ENCODE measurements at regions not wholly inside any gene's neighbourhood (a gene's known extent, or its start where the extent isn't known, plus 50 kb on each side); places are given as distances from the start of the nearest gene placed in this dataset.

DNA sequence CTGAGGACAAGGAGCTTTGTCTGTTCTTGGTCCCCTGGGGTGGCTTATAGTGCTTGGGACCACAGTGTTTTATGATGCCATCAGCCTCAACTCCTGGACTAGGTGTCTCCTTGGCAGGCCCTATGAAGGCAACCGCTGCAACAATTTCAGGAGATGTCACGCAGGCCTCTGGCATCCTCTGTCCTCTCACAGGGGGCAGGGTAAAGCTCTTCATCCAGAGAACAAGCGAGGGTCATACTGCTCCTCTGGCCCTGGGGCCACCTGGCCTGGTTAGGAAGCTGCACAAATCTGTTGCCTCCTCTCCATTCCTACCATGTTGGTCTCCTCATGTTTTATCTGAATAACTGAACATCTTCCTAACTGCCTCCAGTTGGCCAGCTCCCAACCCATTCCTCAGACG is 148.9 kb upstream of the SPEF2 start:
- no peak overlapping the region for H3K9ac ChIP-seq
- TF ChIP-seq, protein P1, sequence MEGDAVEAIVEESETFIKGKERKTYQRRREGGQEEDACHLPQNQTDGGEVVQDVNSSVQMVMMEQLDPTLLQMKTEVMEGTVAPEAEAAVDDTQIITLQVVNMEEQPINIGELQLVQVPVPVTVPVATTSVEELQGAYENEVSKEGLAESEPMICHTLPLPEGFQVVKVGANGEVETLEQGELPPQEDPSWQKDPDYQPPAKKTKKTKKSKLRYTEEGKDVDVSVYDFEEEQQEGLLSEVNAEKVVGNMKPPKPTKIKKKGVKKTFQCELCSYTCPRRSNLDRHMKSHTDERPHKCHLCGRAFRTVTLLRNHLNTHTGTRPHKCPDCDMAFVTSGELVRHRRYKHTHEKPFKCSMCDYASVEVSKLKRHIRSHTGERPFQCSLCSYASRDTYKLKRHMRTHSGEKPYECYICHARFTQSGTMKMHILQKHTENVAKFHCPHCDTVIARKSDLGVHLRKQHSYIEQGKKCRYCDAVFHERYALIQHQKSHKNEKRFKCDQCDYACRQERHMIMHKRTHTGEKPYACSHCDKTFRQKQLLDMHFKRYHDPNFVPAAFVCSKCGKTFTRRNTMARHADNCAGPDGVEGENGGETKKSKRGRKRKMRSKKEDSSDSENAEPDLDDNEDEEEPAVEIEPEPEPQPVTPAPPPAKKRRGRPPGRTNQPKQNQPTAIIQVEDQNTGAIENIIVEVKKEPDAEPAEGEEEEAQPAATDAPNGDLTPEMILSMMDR (conservative IDR thresholded peaks at IDR 0.05; ENCODE audit: low read depth, low read length), result no peak
- no peak overlapping the region for H3K4me2 ChIP-seq
- H3K27ac ChIP-seq, result no peak overlapping the region
- H3K4me3 ChIP-seq (IDR thresholded peaks at IDR 0.05; ENCODE audit: insufficient read depth, low read depth, low read length), result no peak overlapping the region
- H3K36me3 ChIP-seq (ENCODE audit: insufficient read depth), result no peaks in the 10 kb centered on the region
- no peak overlapping the region for H2AFZ ChIP-seq (ENCODE audit: low read depth)
- H3K27me3 ChIP-seq (ENCODE audit: insufficient read depth, low read depth), result no peaks in the 10 kb centered on the region
- no peaks in the 10 kb centered on the region for H4K20me1 ChIP-seq (ENCODE audit: insufficient read depth)
- H3K4me1 ChIP-seq (ENCODE audit: low read depth, poor library complexity, severe bottlenecking), result no peaks in the 10 kb centered on the region
- no peaks in the 10 kb centered on the region for H3K79me2 ChIP-seq (ENCODE audit: insufficient read depth, low read depth)

DNA sequence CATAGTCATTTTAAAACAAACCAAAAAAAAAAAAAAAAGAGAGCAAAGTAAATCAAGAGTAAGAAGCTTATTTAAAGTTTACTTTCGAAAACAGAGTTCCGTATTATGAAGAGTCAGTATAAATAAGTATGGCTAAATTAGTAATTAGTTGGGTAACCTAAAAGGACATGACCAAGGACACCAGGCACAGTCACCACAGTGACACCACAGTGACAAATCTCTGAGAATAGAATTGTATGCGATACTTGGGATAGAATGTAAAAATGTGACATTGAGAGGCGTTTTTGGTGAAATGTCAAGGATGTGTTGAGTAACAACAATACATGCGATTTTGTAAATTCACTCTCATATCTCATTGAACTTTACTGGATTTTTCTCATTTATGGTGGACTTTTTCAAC is 150.9 kb upstream of the SPEF2 start:
- H3K79me2 ChIP-seq (ENCODE audit: insufficient read depth, low read depth), result no peaks in the 10 kb centered on the region
- no peaks in the 10 kb centered on the region for H3K4me1 ChIP-seq (ENCODE audit: low read depth, poor library complexity, severe bottlenecking)
- no peak overlapping the region for H2AFZ ChIP-seq (ENCODE audit: low read depth)
- H3K27me3 ChIP-seq (ENCODE audit: insufficient read depth, low read depth), result no peaks in the 10 kb centered on the region
- H4K20me1 ChIP-seq (ENCODE audit: insufficient read depth), result no peaks in the 10 kb centered on the region
- no peak overlapping the region for H3K4me2 ChIP-seq
- H3K9ac ChIP-seq, result no peak overlapping the region
- H3K4me3 ChIP-seq (IDR thresholded peaks at IDR 0.05; ENCODE audit: insufficient read depth, low read depth, low read length), result no peak overlapping the region
- no peaks in the 10 kb centered on the region for H3K36me3 ChIP-seq (ENCODE audit: insufficient read depth)
- H3K27ac ChIP-seq, result no peak overlapping the region
- TF ChIP-seq, protein P1 (conservative IDR thresholded peaks at IDR 0.05; ENCODE audit: low read depth, low read length), result no peak

DNA sequence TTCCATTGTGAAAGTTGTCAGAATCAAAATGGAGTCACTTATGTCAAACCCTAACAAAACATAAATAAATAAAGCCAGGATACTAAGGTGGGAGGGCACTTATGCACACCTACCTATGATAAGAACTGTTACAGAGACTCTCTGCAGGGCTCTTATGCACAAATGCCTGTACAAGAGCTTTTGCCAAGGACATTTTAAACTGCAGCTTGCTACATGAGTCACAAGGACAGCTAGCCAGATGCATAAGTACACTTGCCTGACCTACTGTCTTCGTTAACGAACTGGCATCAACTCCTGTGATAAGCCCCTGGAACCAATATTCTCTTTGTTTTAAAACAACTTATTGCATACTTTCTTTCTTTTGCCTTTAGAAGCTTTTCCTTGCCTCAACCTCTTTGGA is 152.9 kb upstream of the SPEF2 start:
- H3K4me3 ChIP-seq (IDR thresholded peaks at IDR 0.05; ENCODE audit: insufficient read depth, low read depth, low read length), result no peak overlapping the region
- no peak overlapping the region for H3K4me2 ChIP-seq
- H2AFZ ChIP-seq (ENCODE audit: low read depth), result no peak overlapping the region
- H3K27me3 ChIP-seq (ENCODE audit: insufficient read depth, low read depth), result no peaks in the 10 kb centered on the region
- no peaks in the 10 kb centered on the region for H4K20me1 ChIP-seq (ENCODE audit: insufficient read depth)
- no peaks in the 10 kb centered on the region for H3K36me3 ChIP-seq (ENCODE audit: insufficient read depth)
- no peaks in the 10 kb centered on the region for H3K4me1 ChIP-seq (ENCODE audit: low read depth, poor library complexity, severe bottlenecking)
- TF ChIP-seq, protein P1 (conservative IDR thresholded peaks at IDR 0.05; ENCODE audit: low read depth, low read length), result no peak
- H3K79me2 ChIP-seq (ENCODE audit: insufficient read depth, low read depth), result no peaks in the 10 kb centered on the region
- H3K9ac ChIP-seq, result no peak overlapping the region
- H3K27ac ChIP-seq, result no peak overlapping the region

DNA sequence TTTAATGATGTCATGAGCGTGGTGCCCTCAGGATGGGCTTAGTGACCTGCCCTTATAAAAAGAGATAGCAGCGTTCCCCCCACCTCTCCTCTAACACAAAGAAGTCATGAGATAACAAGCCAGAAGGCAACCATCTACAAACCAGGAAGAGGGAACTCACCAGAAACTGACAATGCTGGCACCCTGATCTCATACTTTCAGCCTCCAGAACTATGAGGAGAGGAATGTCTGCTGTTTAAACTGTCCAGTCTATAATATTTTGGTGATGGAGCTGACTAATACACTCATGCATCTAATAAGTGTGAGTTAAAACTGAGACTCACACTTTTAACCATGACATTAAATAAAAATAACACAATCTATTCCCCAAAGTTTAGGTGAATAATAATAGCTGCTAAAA is 156.1 kb upstream of the SPEF2 start:
- no peaks in the 10 kb centered on the region for H3K79me2 ChIP-seq (ENCODE audit: insufficient read depth, low read depth)
- no peaks in the 10 kb centered on the region for H3K36me3 ChIP-seq (ENCODE audit: insufficient read depth)
- TF ChIP-seq, protein P1 (conservative IDR thresholded peaks at IDR 0.05; ENCODE audit: low read depth, low read length), result no peak
- H4K20me1 ChIP-seq (ENCODE audit: insufficient read depth), result no peaks in the 10 kb centered on the region
- H2AFZ ChIP-seq (ENCODE audit: low read depth), result no peak overlapping the region
- no peak overlapping the region for H3K4me3 ChIP-seq (IDR thresholded peaks at IDR 0.05; ENCODE audit: insufficient read depth, low read depth, low read length)
- no peaks in the 10 kb centered on the region for H3K4me1 ChIP-seq (ENCODE audit: low read depth, poor library complexity, severe bottlenecking)
- no peak overlapping the region for H3K4me2 ChIP-seq
- no peak overlapping the region for H3K9ac ChIP-seq
- H3K27me3 ChIP-seq (ENCODE audit: insufficient read depth, low read depth), result no peaks in the 10 kb centered on the region
- H3K27ac ChIP-seq, result no peak overlapping the region

DNA sequence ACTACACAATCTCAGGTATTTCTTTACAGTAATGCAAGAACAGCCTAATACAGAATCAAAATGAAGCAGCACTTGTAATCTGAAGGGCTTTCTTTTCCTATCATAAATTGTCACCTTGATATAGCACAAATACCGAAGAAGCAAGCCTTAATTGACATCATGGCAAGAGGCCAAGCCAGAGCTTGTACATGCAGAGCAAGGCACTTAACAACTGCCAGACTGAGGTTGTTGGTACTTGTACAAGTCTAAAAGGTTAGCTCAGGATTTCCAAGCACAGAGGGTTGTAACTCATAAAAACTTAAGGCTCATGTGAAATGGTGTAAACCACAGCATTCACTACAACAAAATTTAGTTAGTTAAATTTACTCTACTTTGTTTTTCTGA is 158.8 kb upstream of the SPEF2 start:
- H3K27me3 ChIP-seq (ENCODE audit: insufficient read depth, low read depth), result no peaks in the 10 kb centered on the region

More for the DNA sequence above, 158.8 kb upstream of the SPEF2 start:
- Histone ChIP-seq H3K79me2 (ENCODE audit: insufficient read depth, low read depth) (no peaks in the 10 kb centered on the region), H3K36me3 (ENCODE audit: insufficient read depth) (no peaks in the 10 kb centered on the region), H2AFZ (ENCODE audit: low read depth) (no peak overlapping the region), H3K9ac (no peak overlapping the region), H3K27ac (no peak overlapping the region), H3K4me1 (ENCODE audit: low read depth, poor library complexity, severe bottlenecking) (no peaks in the 10 kb centered on the region), H3K4me3 (IDR thresholded peaks at IDR 0.05; ENCODE audit: insufficient read depth, low read depth, low read length) (no peak overlapping the region), H4K20me1 (ENCODE audit: insufficient read depth) (no peaks in the 10 kb centered on the region), H3K4me2 (no peak overlapping the region)
- TF ChIP-seq, protein P1 (conservative IDR thresholded peaks at IDR 0.05; ENCODE audit: low read depth, low read length), result no peak

All from KMS-11 (cell line).